Adrenal gland (tissue), 5 donors: ENCODE measurements at regions not wholly inside any gene's neighbourhood (a gene's known extent, or its start where the extent isn't known, plus 50 kb on each side); places are given as distances from the start of the nearest gene placed in this dataset.

Experiments
- CTCF ChIP-seq, 6 experiments: fragments of 450-650 bp in 4 of 6; fragments of 200-600 bp in 2 of 6; sonication (generic) in 1 of 6; IDR thresholded peaks; 1 replicate in 5 of 6; 2 replicates in 1 of 6; pipeline versions ENCODE4 v1.5.1 to v1.8.0; 2016 to 2021; ENCODE audit warnings: antibody characterized with exemption in 6 of 6, mild to moderate bottlenecking in 2 of 6, moderate library complexity in 1 of 6
- POLR2A ChIP-seq, 2 donors: fragments of 450-650 bp; IDR thresholded peaks; one replicate each; pipeline ENCODE4 v1.6.1; 2017; ENCODE audit warnings: antibody characterized with exemption in 2 of 2, mild to moderate bottlenecking in 2 of 2, moderate library complexity in 1 of 2
- donor health status: DM: no; HTN: no; CAD: no.

GRCh38 chr9:13787234-13787833 is 507.8 kb upstream of the MPDZ start:
- TF ChIP-seq CTCF (IDR thresholded peaks at IDR 0.05) (no peak), POLR2A (IDR thresholded peaks at IDR 0.05) (no peak)
